HepG2 (cell line): ENCODE measurements at regions not wholly inside any gene's neighbourhood (a gene's known extent, or its start where the extent isn't known, plus 50 kb on each side); places are given as distances from the start of the nearest gene placed in this dataset.

Source experiments
- ATAC-seq: fragments of 200-7000 bp; cut with Tn5 transposase; 3 replicates; pipeline ENCODE4 v1.9.1; 2020; ENCODE audit warnings: mild to moderate bottlenecking, moderate library complexity
- BruUV-seq: library from RNA; stranded (reverse); fragments of 400-500 nt; replicated peaks from 2 replicates; lab custom pipeline; 2021; lab: Mats Ljungman, UMichigan
- CTCF ChIA-PET: fragments of 300-600 bp; formaldehyde crosslinking; extraction: SDS; loops from one replicate; lab custom pipeline; 2021; ENCODE audit warnings: low total read pairs, inconsistent platforms, low intra/inter-chr PET ratio; lab: Yijun Ruan, JAX
- POLR2A ChIA-PET: fragments of 350-600 bp; sonication (Branson Sonifier 250); formaldehyde crosslinking; loops from one replicate; lab custom pipeline; 2020; ENCODE audit warnings: antibody characterized with exemption, inconsistent platforms; lab: Yijun Ruan, JAX
- DNase-seq: peaks from one replicate; pipeline ENCODE4 v3.0.0-alpha.2; 2015; ENCODE audit warnings: low spot score
- FAIRE-seq: peaks from 3 replicates; lab custom pipeline; 2011; peaks lifted over from hg19 to GRCh38; lab: Jason Lieb, UNC
- H2AFZ ChIP-seq: one replicate; pipeline ENCODE4 v1.6.1; 2011; ENCODE audit warnings: low read length, inconsistent platforms
- H3K27ac ChIP-seq: fragments of 300-600 bp; 3 replicates; pipeline ENCODE4 v1.8.0; 2011; ENCODE audit warnings: mixed run types, mild to moderate bottlenecking, mixed read lengths, low read length, inconsistent platforms; ENCODE audit not compliant: insufficient read depth; ENCODE audit errors: extremely low read length
- H3K27me3 ChIP-seq, 2 experiments: fragments of 200-600 bp in 1 of 2; 2 replicates in 1 of 2; 3 replicates in 1 of 2; pipeline versions ENCODE4 v1.6.0 to v1.8.0; 2011; ENCODE audit warnings: low read length in 2 of 2, mild to moderate bottlenecking in 2 of 2, moderate library complexity in 2 of 2, inconsistent platforms in 1 of 2; ENCODE audit not compliant: insufficient read depth in 2 of 2, control insufficient read depth in 1 of 2
- H3K36me3 ChIP-seq, 2 experiments: fragments of 200-600 bp in 1 of 2; replicated peaks in 1 of 2; 2 replicates in 1 of 2; 3 replicates in 1 of 2; pipeline versions ENCODE4 v1.5.1 to v1.8.0; 2011; ENCODE audit warnings: low read length in 2 of 2, inconsistent platforms in 1 of 2; ENCODE audit not compliant: insufficient read depth in 2 of 2, control insufficient read depth in 1 of 2
- H3K4me1 ChIP-seq: 2 replicates; pipeline ENCODE4 v1.5.1; 2012; ENCODE audit warnings: low read length, inconsistent platforms; ENCODE audit not compliant: insufficient read depth
- H3K4me2 ChIP-seq: 2 replicates; pipeline ENCODE4 v1.6.0; 2011; ENCODE audit warnings: low read depth, low read length, inconsistent platforms
- H3K4me3 ChIP-seq, 3 experiments: fragments of 200-600 bp in 1 of 3; sonication (generic), shearing (Covaris generic) in 1 of 3; replicated peaks in 1 of 3; 2 replicates each; pipeline ENCODE4 v1.5.1; 2011 to 2016; ENCODE audit warnings: low read length in 3 of 3, inconsistent platforms in 2 of 3, low read depth in 2 of 3, mild to moderate bottlenecking in 2 of 3, control low read depth in 1 of 3, mixed read lengths in 1 of 3; ENCODE audit not compliant: insufficient read depth in 1 of 3
- H3K79me2 ChIP-seq: one replicate; pipeline ENCODE4 v1.6.1; 2011; ENCODE audit warnings: low read length, inconsistent platforms; ENCODE audit not compliant: insufficient read depth
- H3K9ac ChIP-seq: 2 replicates; pipeline ENCODE4 v1.6.0; 2011; ENCODE audit warnings: mild to moderate bottlenecking, low read depth, low read length, inconsistent platforms; ENCODE audit not compliant: insufficient read depth
- H3K9me3 ChIP-seq: 2 replicates; pipeline ENCODE4 v1.5.1; 2012; ENCODE audit warnings: mild to moderate bottlenecking, low read length
- H4K20me1 ChIP-seq: 2 replicates; pipeline ENCODE4 v1.6.0; 2011; ENCODE audit warnings: inconsistent platforms, mild to moderate bottlenecking, low read length, moderate library complexity; ENCODE audit not compliant: insufficient read depth
- FOXA3 ChIP-seq: IDR thresholded peaks from 2 replicates; pipeline ENCODE4 v1.6.1; 2016; ENCODE audit warnings: missing genetic modification reagents, missing compliant biosample characterization
- GABPA ChIP-seq, 2 experiments: IDR thresholded peaks; 2 replicates each; pipeline ENCODE4 v1.6.1; 2011 to 2016; ENCODE audit warnings: low read depth in 2 of 2, low read length in 1 of 2, missing biosample characterization in 1 of 2, missing genetic modification characterization in 1 of 2
- KDM3A ChIP-seq: IDR thresholded peaks from 2 replicates; pipeline ENCODE4 v1.6.1; 2018; ENCODE audit warnings: low read depth, missing compliant biosample characterization
- KLF11 ChIP-seq: IDR thresholded peaks from 2 replicates; pipeline ENCODE4 v1.6.1; 2016; ENCODE audit warnings: missing compliant biosample characterization
- PITX1 ChIP-seq: sonication (generic); formaldehyde crosslinking; IDR thresholded peaks from 2 replicates; pipeline ENCODE4 v1.5.1; 2020; ENCODE audit warnings: mild to moderate bottlenecking, missing genetic modification reagents
- SALL1 ChIP-seq: sonication (generic); formaldehyde crosslinking; IDR thresholded peaks from 2 replicates; pipeline ENCODE4 v1.8.0; 2022; ENCODE audit warnings: mild to moderate bottlenecking, missing genetic modification reagents
- TCF7L2 ChIP-seq: IDR thresholded peaks from 2 replicates; pipeline ENCODE4 v1.6.1; 2011; ENCODE audit warnings: mild to moderate bottlenecking, low read depth, low read length, moderate library complexity
- WGBS: methylation state at CpG from one replicate; pipeline ENCODE4 v1.1.6; 2017; ENCODE audit warnings: low lambda C conversion rate; 5-methylcytosine and 5-hydroxymethylcytosine counted together
- in situ Hi-C: cut with HindIII; loops from 2 replicates; pipeline ENCODE4 v1.10.0; 2017; ENCODE audit warnings: low pct_unique_long_range_greater_than_20kb; ENCODE audit not compliant: extremely low pct_ligation_motif_present
- intact Hi-C: fragments of 100-400 bp; cut with micrococcal nuclease; formaldehyde crosslinking; loops from one replicate; pipeline ENCODE4 v1.10.0; 2022; ENCODE audit not compliant: unreplicated experiment
- TF ChIP-seq, protein P1 (sequence below): sonication (generic); formaldehyde crosslinking; IDR thresholded peaks from 2 replicates; pipeline ENCODE4 v1.4.0; 2020; ENCODE audit warnings: missing genetic modification reagents
- TF ChIP-seq, protein P2 (sequence below): sonication (generic); formaldehyde crosslinking; conservative IDR thresholded peaks from 2 replicates; pipeline ENCODE4 v1.4.0; 2020; ENCODE audit warnings: mild to moderate bottlenecking, missing genetic modification reagents, moderate library complexity
- TF ChIP-seq, protein P3 (sequence below): sonication (generic); formaldehyde crosslinking; IDR thresholded peaks from 2 replicates; pipeline ENCODE4 v1.5.0; 2020; ENCODE audit warnings: missing genetic modification reagents
- TF ChIP-seq, protein P4 (sequence below): IDR thresholded peaks from 2 replicates; pipeline ENCODE4 v1.4.0; 2020; ENCODE audit warnings: mild to moderate bottlenecking, missing genetic modification reagents

DNA sequence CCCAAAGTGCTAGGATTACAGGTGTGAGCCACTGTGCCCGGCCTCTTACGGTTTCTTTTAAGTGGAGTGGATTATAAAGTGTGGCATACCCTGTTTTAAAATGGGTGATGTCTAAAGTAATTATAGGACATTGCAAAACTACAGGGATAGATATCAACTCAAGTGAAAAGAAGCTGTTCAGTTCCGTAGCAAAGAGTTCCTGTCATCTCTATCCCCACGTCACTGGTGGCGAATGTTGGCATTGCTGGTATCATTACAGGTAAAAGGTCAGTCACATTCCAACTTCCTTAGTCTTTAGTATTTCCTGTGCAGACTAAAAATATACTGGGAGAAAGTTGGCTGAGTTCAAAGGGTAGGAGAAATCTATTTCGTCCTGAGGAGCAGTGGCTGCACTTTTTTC is 95.6 kb upstream of the SLC38A2 start:
- H3K79me2 ChIP-seq: no peaks in the 10 kb centered on the region
- H3K4me2 ChIP-seq: no peak overlapping the region
- H3K36me3 ChIP-seq: no peaks in the 10 kb centered on the region
- WGBS: 81% methylated on average over 6 of the region's 6 CpGs
- no TSS peak for BruUV-seq
- no peaks in the 10 kb centered on the region for H3K9me3 ChIP-seq
- ChIA-PET POLR2A (no interaction called here), CTCF (no interaction called here)
- no peak overlapping the region for H2AFZ ChIP-seq
- in situ Hi-C loops (no loop called here), intact Hi-C loops (no loop called here)
- H3K27ac ChIP-seq: no peak overlapping the region
- DNase-seq (no peak), ATAC-seq (no peak), FAIRE-seq (no peak)
- no peaks in the 10 kb centered on the region for H3K27me3 ChIP-seq
- H3K4me3 ChIP-seq: no peak overlapping the region
- no peak overlapping the region for H3K9ac ChIP-seq
- no peaks in the 10 kb centered on the region for H4K20me1 ChIP-seq
- H3K4me1 ChIP-seq: peaks cover 68% of the 10 kb centered on the region
- TF ChIP-seq, protein P1, sequence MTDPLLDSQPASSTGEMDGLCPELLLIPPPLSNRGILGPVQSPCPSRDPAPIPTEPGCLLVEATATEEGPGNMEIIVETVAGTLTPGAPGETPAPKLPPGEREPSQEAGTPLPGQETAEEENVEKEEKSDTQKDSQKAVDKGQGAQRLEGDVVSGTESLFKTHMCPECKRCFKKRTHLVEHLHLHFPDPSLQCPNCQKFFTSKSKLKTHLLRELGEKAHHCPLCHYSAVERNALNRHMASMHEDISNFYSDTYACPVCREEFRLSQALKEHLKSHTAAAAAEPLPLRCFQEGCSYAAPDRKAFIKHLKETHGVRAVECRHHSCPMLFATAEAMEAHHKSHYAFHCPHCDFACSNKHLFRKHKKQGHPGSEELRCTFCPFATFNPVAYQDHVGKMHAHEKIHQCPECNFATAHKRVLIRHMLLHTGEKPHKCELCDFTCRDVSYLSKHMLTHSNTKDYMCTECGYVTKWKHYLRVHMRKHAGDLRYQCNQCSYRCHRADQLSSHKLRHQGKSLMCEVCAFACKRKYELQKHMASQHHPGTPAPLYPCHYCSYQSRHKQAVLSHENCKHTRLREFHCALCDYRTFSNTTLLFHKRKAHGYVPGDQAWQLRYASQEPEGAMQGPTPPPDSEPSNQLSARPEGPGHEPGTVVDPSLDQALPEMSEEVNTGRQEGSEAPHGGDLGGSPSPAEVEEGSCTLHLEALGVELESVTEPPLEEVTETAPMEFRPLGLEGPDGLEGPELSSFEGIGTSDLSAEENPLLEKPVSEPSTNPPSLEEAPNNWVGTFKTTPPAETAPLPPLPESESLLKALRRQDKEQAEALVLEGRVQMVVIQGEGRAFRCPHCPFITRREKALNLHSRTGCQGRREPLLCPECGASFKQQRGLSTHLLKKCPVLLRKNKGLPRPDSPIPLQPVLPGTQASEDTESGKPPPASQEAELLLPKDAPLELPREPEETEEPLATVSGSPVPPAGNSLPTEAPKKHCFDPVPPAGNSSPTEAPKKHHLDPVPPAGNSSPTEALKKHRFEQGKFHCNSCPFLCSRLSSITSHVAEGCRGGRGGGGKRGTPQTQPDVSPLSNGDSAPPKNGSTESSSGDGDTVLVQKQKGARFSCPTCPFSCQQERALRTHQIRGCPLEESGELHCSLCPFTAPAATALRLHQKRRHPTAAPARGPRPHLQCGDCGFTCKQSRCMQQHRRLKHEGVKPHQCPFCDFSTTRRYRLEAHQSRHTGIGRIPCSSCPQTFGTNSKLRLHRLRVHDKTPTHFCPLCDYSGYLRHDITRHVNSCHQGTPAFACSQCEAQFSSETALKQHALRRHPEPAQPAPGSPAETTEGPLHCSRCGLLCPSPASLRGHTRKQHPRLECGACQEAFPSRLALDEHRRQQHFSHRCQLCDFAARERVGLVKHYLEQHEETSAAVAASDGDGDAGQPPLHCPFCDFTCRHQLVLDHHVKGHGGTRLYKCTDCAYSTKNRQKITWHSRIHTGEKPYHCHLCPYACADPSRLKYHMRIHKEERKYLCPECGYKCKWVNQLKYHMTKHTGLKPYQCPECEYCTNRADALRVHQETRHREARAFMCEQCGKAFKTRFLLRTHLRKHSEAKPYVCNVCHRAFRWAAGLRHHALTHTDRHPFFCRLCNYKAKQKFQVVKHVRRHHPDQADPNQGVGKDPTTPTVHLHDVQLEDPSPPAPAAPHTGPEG (CRISPR knock-in tag): no peak
- no peak for TF ChIP-seq SALL1 (CRISPR knock-in tag)
- TF ChIP-seq, protein P2, sequence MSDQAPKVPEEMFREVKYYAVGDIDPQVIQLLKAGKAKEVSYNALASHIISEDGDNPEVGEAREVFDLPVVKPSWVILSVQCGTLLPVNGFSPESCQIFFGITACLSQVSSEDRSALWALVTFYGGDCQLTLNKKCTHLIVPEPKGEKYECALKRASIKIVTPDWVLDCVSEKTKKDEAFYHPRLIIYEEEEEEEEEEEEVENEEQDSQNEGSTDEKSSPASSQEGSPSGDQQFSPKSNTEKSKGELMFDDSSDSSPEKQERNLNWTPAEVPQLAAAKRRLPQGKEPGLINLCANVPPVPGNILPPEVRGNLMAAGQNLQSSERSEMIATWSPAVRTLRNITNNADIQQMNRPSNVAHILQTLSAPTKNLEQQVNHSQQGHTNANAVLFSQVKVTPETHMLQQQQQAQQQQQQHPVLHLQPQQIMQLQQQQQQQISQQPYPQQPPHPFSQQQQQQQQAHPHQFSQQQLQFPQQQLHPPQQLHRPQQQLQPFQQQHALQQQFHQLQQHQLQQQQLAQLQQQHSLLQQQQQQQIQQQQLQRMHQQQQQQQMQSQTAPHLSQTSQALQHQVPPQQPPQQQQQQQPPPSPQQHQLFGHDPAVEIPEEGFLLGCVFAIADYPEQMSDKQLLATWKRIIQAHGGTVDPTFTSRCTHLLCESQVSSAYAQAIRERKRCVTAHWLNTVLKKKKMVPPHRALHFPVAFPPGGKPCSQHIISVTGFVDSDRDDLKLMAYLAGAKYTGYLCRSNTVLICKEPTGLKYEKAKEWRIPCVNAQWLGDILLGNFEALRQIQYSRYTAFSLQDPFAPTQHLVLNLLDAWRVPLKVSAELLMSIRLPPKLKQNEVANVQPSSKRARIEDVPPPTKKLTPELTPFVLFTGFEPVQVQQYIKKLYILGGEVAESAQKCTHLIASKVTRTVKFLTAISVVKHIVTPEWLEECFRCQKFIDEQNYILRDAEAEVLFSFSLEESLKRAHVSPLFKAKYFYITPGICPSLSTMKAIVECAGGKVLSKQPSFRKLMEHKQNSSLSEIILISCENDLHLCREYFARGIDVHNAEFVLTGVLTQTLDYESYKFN (CRISPR knock-in tag): no peak; the same call in 1 of the 2 replicates
- TF ChIP-seq, protein P3, sequence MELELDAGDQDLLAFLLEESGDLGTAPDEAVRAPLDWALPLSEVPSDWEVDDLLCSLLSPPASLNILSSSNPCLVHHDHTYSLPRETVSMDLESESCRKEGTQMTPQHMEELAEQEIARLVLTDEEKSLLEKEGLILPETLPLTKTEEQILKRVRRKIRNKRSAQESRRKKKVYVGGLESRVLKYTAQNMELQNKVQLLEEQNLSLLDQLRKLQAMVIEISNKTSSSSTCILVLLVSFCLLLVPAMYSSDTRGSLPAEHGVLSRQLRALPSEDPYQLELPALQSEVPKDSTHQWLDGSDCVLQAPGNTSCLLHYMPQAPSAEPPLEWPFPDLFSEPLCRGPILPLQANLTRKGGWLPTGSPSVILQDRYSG (CRISPR knock-in tag): no peak
- TF ChIP-seq KLF11 (CRISPR knock-in tag): no peak
- TF ChIP-seq PITX1 (CRISPR knock-in tag): no peak
- TF ChIP-seq GABPA (IDR thresholded peaks at IDR 0.05; ENCODE audit: low read depth, low read length): no peak
- no peak for TF ChIP-seq GABPA (CRISPR knock-in tag; IDR thresholded peaks at IDR 0.05; ENCODE audit: low read depth)
- no peak for TF ChIP-seq KDM3A
- TF ChIP-seq, protein P4, sequence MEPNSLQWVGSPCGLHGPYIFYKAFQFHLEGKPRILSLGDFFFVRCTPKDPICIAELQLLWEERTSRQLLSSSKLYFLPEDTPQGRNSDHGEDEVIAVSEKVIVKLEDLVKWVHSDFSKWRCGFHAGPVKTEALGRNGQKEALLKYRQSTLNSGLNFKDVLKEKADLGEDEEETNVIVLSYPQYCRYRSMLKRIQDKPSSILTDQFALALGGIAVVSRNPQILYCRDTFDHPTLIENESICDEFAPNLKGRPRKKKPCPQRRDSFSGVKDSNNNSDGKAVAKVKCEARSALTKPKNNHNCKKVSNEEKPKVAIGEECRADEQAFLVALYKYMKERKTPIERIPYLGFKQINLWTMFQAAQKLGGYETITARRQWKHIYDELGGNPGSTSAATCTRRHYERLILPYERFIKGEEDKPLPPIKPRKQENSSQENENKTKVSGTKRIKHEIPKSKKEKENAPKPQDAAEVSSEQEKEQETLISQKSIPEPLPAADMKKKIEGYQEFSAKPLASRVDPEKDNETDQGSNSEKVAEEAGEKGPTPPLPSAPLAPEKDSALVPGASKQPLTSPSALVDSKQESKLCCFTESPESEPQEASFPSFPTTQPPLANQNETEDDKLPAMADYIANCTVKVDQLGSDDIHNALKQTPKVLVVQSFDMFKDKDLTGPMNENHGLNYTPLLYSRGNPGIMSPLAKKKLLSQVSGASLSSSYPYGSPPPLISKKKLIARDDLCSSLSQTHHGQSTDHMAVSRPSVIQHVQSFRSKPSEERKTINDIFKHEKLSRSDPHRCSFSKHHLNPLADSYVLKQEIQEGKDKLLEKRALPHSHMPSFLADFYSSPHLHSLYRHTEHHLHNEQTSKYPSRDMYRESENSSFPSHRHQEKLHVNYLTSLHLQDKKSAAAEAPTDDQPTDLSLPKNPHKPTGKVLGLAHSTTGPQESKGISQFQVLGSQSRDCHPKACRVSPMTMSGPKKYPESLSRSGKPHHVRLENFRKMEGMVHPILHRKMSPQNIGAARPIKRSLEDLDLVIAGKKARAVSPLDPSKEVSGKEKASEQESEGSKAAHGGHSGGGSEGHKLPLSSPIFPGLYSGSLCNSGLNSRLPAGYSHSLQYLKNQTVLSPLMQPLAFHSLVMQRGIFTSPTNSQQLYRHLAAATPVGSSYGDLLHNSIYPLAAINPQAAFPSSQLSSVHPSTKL (CRISPR knock-in tag): 0 out of 2 replicates have a peak, but pooled peaks have one; percentile 38
- no peak for TF ChIP-seq TCF7L2
- 0 out of 2 replicates have a peak, but pooled peaks have one; percentile 17 for TF ChIP-seq FOXA3 (CRISPR knock-in tag)
